ENCODE measurements at regions not wholly inside any gene's neighbourhood (a gene's known extent, or its start where the extent isn't known, plus 50 kb on each side); places are given as distances from the start of the nearest gene placed in this dataset.

DNA sequence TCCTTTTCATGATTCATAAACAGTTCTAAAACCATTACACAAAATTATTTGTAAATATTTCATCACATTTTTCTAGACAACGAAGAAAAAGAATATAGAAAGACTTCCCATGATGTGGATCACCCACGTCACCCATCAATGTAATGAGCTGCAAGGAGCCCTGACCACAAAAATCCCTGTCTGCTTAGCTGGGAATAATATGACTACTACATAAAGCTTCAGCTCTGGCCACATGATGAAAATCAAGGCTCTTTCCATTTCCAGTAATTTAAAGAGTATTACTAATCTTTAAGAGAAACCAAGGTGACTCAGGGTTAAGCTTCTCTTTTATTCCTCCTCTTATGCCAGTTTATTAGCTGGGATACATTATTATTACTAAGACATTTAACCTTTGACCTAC, 180.8 kb upstream of the CACNA2D1 start:
- H3K9me3 Mint-ChIP-seq, result no peaks in the 10 kb centered on the region
- H3K27me3 Mint-ChIP-seq, result no peaks in the 10 kb centered on the region
- CTCF ChIA-PET, result interaction anchor here (1.5 kb wide), 2 partner anchors 19 to 105 kb away, joined by 3 to 5 read pairs; no protein-coding TSS in a partner anchor

DNA sequence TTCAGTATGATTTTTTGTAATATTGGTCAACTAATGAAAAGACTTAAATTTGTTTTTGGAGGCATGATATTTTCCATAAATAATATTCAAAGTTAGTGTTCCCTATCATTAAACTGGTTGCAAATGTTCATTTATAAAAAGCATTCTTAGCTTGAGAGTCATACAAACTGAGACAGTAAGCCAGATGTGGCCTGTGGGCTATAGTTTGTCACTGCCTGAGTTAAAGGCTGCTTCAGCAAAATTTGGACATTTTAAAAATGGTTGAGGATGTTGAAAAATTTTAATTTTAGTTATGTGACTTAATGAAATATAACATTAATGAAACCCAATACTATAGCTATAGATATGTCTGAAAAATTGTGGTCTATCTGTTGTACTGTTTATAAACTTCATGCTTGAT, 180.2 kb upstream of the CACNA2D1 start:
- CTCF ChIA-PET, result interaction anchor here (1.5 kb wide), 2 partner anchors 18 to 105 kb away, joined by 3 to 5 read pairs; no protein-coding TSS in a partner anchor
- Mint-ChIP-seq H3K4me3 (no peak overlapping the region), H3K4me1 (ENCODE audit: low read depth) (no peaks in the 10 kb centered on the region), H3K9me3 (no peaks in the 10 kb centered on the region), H3K27ac (no peak overlapping the region), H3K36me3 (ENCODE audit: low read depth) (no peaks in the 10 kb centered on the region), H3K27me3 (no peaks in the 10 kb centered on the region)
- intact Hi-C loops (cut with micrococcal nuclease), result no loop called here
- TF ChIP-seq, protein P1, sequence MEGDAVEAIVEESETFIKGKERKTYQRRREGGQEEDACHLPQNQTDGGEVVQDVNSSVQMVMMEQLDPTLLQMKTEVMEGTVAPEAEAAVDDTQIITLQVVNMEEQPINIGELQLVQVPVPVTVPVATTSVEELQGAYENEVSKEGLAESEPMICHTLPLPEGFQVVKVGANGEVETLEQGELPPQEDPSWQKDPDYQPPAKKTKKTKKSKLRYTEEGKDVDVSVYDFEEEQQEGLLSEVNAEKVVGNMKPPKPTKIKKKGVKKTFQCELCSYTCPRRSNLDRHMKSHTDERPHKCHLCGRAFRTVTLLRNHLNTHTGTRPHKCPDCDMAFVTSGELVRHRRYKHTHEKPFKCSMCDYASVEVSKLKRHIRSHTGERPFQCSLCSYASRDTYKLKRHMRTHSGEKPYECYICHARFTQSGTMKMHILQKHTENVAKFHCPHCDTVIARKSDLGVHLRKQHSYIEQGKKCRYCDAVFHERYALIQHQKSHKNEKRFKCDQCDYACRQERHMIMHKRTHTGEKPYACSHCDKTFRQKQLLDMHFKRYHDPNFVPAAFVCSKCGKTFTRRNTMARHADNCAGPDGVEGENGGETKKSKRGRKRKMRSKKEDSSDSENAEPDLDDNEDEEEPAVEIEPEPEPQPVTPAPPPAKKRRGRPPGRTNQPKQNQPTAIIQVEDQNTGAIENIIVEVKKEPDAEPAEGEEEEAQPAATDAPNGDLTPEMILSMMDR (IDR thresholded peaks at IDR 0.05), result no peak
- ATAC-seq (no peak), DNase-seq (no peak)
- POLR2A ChIA-PET, result no interaction called here

More for the DNA sequence above, 180.8 kb upstream of the CACNA2D1 start:
- ATAC-seq, result no peak
- no peak for DNase-seq
- H3K36me3 Mint-ChIP-seq (ENCODE audit: low read depth), result no peaks in the 10 kb centered on the region
- H3K4me1 Mint-ChIP-seq (ENCODE audit: low read depth), result no peaks in the 10 kb centered on the region
- POLR2A ChIA-PET, result interaction anchor here (0.6 kb wide), 1 partner anchor 26 kb away, joined by 3 read pairs; no protein-coding TSS in a partner anchor
- intact Hi-C loops (cut with micrococcal nuclease), result no loop called here
- H3K4me3 Mint-ChIP-seq, result no peak overlapping the region
- TF ChIP-seq, protein P1 (IDR thresholded peaks at IDR 0.05), result no peak
- no peak overlapping the region for H3K27ac Mint-ChIP-seq

DNA sequence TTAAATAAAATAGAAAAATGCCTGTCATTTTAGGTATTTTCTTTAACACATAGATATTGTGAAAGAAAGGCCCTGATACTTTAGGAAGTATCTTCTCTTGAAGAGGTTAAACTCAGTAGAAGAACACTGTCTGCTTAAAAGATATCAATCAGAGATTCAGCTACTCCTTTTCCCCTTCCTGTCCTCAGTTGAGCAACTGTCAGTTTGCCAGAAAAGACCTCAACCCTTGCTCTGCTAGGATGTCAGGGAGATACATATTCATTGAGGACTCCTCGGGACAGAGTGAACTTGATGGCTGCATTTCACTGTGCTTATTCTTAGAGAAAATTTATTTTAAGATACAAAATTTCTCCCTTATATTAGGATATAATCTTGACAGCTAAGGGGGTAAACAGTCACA, 173.6 kb upstream of the CACNA2D1 start:
- DNase-seq (no peak), ATAC-seq (no peak)
- Mint-ChIP-seq H3K36me3 (ENCODE audit: low read depth) (no peaks in the 10 kb centered on the region), H3K27ac (no peak overlapping the region), H3K27me3 (no peaks in the 10 kb centered on the region), H3K4me1 (ENCODE audit: low read depth) (no peaks in the 10 kb centered on the region), H3K9me3 (no peaks in the 10 kb centered on the region), H3K4me3 (no peak overlapping the region)
- ChIA-PET POLR2A (no interaction called here), CTCF (interaction anchor here (0.8 kb wide), 1 partner anchor 11 kb away, joined by 3 read pairs; no protein-coding TSS in a partner anchor)
- intact Hi-C loops (cut with micrococcal nuclease), result no loop called here
- TF ChIP-seq, protein P1 (IDR thresholded peaks at IDR 0.05), result no peak

DNA sequence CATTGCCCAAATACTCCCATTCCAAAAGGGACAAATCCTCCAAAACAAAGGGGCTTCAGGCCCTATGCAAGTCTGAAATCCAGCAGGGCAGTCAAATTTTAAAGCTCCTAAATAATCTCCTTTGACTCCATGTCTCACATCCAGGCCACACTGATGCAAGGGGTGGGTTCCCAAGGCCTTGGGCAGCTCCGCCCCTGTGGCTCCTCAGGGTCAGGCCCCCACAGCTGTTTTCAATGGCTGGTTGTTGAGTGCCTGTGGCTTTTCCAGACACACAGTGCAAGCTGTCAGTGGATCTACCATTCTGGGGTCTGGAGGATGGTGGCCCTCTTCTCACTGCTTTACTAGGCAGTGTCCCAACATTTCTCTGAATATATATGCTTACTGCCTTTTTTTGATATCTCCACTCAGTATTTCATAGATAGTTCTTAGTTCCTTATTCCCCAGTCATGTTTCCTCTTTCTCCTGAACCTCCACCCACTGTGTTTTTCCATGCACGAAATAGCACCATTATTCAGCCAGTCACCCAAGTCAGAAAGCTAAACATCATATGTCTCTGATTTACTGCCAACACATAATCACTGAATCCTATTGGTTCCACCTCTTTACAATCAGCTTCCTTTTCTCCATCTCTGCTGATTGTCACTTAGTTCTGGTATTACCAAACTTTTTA, 172.6 kb upstream of the CACNA2D1 start:
- Mint-ChIP-seq H3K4me3 (no peak overlapping the region), H3K27ac (no peak overlapping the region), H3K27me3 (no peaks in the 10 kb centered on the region), H3K36me3 (ENCODE audit: low read depth) (no peaks in the 10 kb centered on the region), H3K4me1 (ENCODE audit: low read depth) (no peaks in the 10 kb centered on the region), H3K9me3 (no peaks in the 10 kb centered on the region)
- intact Hi-C loops (cut with micrococcal nuclease), result no loop called here
- ChIA-PET POLR2A (no interaction called here), CTCF (no interaction called here)
- TF ChIP-seq, protein P1 (IDR thresholded peaks at IDR 0.05), result no peak
- ATAC-seq, result no peak
- DNase-seq, result no peak

DNA sequence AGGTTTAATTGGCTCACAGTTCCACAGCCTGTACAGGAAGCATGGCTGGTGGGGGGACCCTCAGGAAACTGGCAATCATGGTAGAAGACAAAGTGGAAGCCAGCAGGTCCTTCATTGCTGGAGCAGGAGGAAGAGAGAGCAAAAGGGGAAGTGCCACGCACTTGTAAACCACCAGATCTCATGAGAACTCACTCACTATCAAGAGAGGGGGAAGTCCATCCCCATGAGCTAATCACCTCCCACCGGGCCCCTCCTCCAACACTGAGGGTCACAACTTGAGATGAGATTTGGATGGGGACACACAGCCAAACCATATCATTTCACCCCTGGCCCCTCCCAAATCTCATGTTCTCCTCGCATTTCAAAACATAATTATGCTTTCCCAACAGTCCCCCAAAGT, 171.9 kb upstream of the CACNA2D1 start:
- Mint-ChIP-seq H3K27me3 (no peaks in the 10 kb centered on the region), H3K36me3 (ENCODE audit: low read depth) (no peaks in the 10 kb centered on the region), H3K9me3 (no peaks in the 10 kb centered on the region), H3K4me1 (ENCODE audit: low read depth) (no peaks in the 10 kb centered on the region), H3K4me3 (no peak overlapping the region), H3K27ac (no peak overlapping the region)
- intact Hi-C loops (cut with micrococcal nuclease), result no loop called here
- CTCF ChIA-PET, result no interaction called here
- TF ChIP-seq, protein P1 (IDR thresholded peaks at IDR 0.05), result no peak
- POLR2A ChIA-PET, result no interaction called here
- ATAC-seq (no peak), DNase-seq (no peak)
